Testis (tissue), 2 donors: ENCODE measurements at regions not wholly inside any gene's neighbourhood (a gene's known extent, or its start where the extent isn't known, plus 50 kb on each side); places are given as distances from the start of the nearest gene placed in this dataset.

Source experiments
- CTCF ChIP-seq, 3 experiments: fragments of 450-650 bp in 2 of 3; fragments of 200-600 bp in 1 of 3; sonication (generic) in 1 of 3; IDR thresholded peaks; one replicate each; pipeline ENCODE4 v1.5.1; 2016 to 2019; ENCODE audit warnings: antibody characterized with exemption in 3 of 3, mild to moderate bottlenecking in 2 of 3, moderate library complexity in 1 of 3
- POLR2A ChIP-seq: fragments of 450-650 bp; IDR thresholded peaks from one replicate; pipeline ENCODE4 v1.6.1; 2017; ENCODE audit warnings: antibody characterized with exemption, mild to moderate bottlenecking, moderate library complexity

GRCh38 chr4:12555011-12555410 lies 929.1 kb downstream of the RAB28 start:
- TF ChIP-seq CTCF (IDR thresholded peaks at IDR 0.05) = no peak
- TF ChIP-seq POLR2A = no peak
